ENCODE measurements at regions not wholly inside any gene's neighbourhood (a gene's known extent, or its start where the extent isn't known, plus 50 kb on each side); places are given as distances from the start of the nearest gene placed in this dataset.

DNA sequence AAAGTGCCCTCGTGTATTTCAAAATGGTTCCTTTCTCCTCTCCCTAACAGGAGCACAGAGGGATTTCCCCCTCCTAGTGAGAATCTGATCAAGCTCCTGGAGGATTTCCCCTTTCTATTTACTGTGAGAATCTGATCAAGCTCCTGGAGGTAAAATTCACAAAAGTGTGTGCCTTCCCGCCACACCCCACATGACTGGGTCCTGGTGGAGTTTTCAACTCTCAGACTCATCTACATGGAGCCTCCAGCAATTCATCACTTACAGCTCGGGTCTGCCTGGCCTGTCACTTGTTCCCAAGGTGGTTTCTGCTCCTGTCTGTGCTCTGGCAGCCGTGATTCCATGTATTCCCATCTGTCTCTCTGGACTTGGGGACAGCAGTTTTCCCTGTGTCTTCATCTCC, 590.7 kb downstream of the FBXO15 start:
- TF ChIP-seq, protein P1, sequence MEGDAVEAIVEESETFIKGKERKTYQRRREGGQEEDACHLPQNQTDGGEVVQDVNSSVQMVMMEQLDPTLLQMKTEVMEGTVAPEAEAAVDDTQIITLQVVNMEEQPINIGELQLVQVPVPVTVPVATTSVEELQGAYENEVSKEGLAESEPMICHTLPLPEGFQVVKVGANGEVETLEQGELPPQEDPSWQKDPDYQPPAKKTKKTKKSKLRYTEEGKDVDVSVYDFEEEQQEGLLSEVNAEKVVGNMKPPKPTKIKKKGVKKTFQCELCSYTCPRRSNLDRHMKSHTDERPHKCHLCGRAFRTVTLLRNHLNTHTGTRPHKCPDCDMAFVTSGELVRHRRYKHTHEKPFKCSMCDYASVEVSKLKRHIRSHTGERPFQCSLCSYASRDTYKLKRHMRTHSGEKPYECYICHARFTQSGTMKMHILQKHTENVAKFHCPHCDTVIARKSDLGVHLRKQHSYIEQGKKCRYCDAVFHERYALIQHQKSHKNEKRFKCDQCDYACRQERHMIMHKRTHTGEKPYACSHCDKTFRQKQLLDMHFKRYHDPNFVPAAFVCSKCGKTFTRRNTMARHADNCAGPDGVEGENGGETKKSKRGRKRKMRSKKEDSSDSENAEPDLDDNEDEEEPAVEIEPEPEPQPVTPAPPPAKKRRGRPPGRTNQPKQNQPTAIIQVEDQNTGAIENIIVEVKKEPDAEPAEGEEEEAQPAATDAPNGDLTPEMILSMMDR (IDR thresholded peaks at IDR 0.05; ENCODE audit: low read depth, low read length), result no peak
- TF ChIP-seq EZH2phosphoT487 (IDR thresholded peaks at IDR 0.05; ENCODE audit: low read depth), result no peak

Data from OCI-LY3 (cell line).